Spleen (tissue), 11 donors: ENCODE measurements at regions not wholly inside any gene's neighbourhood (a gene's known extent, or its start where the extent isn't known, plus 50 kb on each side); places are given as distances from the start of the nearest gene placed in this dataset.
A peak's percentile ranks its signal among the peaks of the same experiment; 100 is the strongest.

Experiments used
- DNase-seq: peaks from one replicate; pipeline ENCODE4 v3.0.0-alpha.2; 2020
- H3K27ac ChIP-seq, 8 donors: fragments of 200-600 bp; sonication (generic) in 7 of 8; 1 replicate in 4 of 8; 2 replicates in 4 of 8; pipeline versions ENCODE4 v1.5.0 to v1.8.0; 2016 to 2021; ENCODE audit warnings: inconsistent platforms in 4 of 8, mild to moderate bottlenecking in 4 of 8, moderate library complexity in 1 of 8
- H3K27me3 ChIP-seq, 7 donors: fragments of 200-600 bp; sonication (generic) in 6 of 7; replicated peaks in 1 of 7; 1 replicate in 4 of 7; 2 replicates in 3 of 7; pipeline versions ENCODE4 v1.5.0 to v1.8.0; 2016 to 2021; ENCODE audit warnings: inconsistent platforms in 3 of 7, mild to moderate bottlenecking in 1 of 7
- H3K36me3 ChIP-seq, 6 donors: fragments of 200-600 bp; sonication (generic) in 5 of 6; 1 replicate in 4 of 6; 2 replicates in 2 of 6; pipeline versions ENCODE4 v1.5.0 to v1.8.0; 2016 to 2021; ENCODE audit warnings: inconsistent platforms in 2 of 6
- H3K4me1 ChIP-seq, 6 donors: fragments of 200-600 bp; sonication (generic) in 5 of 6; 1 replicate in 3 of 6; 2 replicates in 3 of 6; pipeline versions ENCODE4 v1.5.0 to v1.8.0; 2016 to 2021; ENCODE audit warnings: inconsistent platforms in 3 of 6
- H3K4me3 ChIP-seq, 8 donors: fragments of 200-600 bp; sonication (generic) in 7 of 8; 1 replicate in 4 of 8; 2 replicates in 4 of 8; pipeline versions ENCODE4 v1.5.0 to v1.8.0; 2016 to 2021; ENCODE audit warnings: inconsistent platforms in 4 of 8, mild to moderate bottlenecking in 4 of 8, moderate library complexity in 2 of 8
- H3K9me3 ChIP-seq, 8 donors: fragments of 200-600 bp; sonication (generic) in 7 of 8; 1 replicate in 4 of 8; 2 replicates in 4 of 8; pipeline versions ENCODE4 v1.5.0 to v1.8.0; 2016 to 2021; ENCODE audit warnings: inconsistent platforms in 4 of 8
- CTCF ChIP-seq, 11 experiments: fragments of 200-600 bp in 7 of 11; fragments of 450-650 bp in 4 of 11; sonication (generic) in 4 of 11; IDR thresholded peaks in 8 of 11; conservative IDR thresholded peaks in 3 of 11; 1 replicate in 7 of 11; 2 replicates in 4 of 11; pipeline versions ENCODE4 v1.4.0 to v1.8.0; 2016 to 2021; ENCODE audit warnings: antibody characterized with exemption in 11 of 11, inconsistent platforms in 4 of 11, mild to moderate bottlenecking in 1 of 11
- POLR2A ChIP-seq, 3 donors: fragments of 450-650 bp; IDR thresholded peaks; one replicate each; pipeline ENCODE4 v1.5.1; 2017; ENCODE audit warnings: antibody characterized with exemption in 3 of 3, mild to moderate bottlenecking in 1 of 3
- POLR2AphosphoS5 ChIP-seq, 3 donors: sonication (generic); formaldehyde crosslinking; IDR thresholded peaks; one replicate each; pipeline ENCODE4 v1.5.1; 2017; ENCODE audit warnings: antibody characterized with exemption in 3 of 3
- WGBS, 5 donors: extraction: QIAGEN DNeasy Blood & Tissue Kit in 3 of 5; methylation state at CpG; one replicate each; pipeline versions ENCODE4 v1.1.5 to v1.1.7; 2013 to 2018; 5-methylcytosine and 5-hydroxymethylcytosine counted together
- intact Hi-C: fragments of 100-400 bp; cut with DNase I; formaldehyde crosslinking; loops from one replicate; pipeline ENCODE4 v1.15.0; 2023; ENCODE audit warnings: low total_unique reads
- donor health status: healthy with polysubstance abuse.
- donor health status: DM: no; HTN: no; CAD: no; lungs with moderate emphysema.
- donor health status: DM: no; HTN: no; CAD: no.
- donor health status: Bipolar disorder and iron deficiency.
- donor health status: healthy.
- donor health status: DM: no; HTN: no; CAD: no.
- donor health status: DM: yes; HTN: yes; CAD: no.

- no peaks in the 10 kb centered on the region for H3K27me3 ChIP-seq
- WGBS, 5 donors = 24 to 44% (median 29%) methylated on average over 3 of the region's 3 CpGs
- H3K4me1 ChIP-seq = peaks cover 0 to 7% (median 2%) of the 10 kb centered on the region in 6 donors
- TF ChIP-seq CTCF (IDR thresholded peaks at IDR 0.05 in 8 of 11, conservative IDR thresholded peaks at IDR 0.05 in 3 of 11) (no peak), POLR2AphosphoS5 (IDR thresholded peaks at IDR 0.05) (no peak), POLR2A (IDR thresholded peaks at IDR 0.05) (no peak)
- no peak for DNase-seq
- H3K36me3 ChIP-seq = no peaks in the 10 kb centered on the region
- intact Hi-C loops = no loop called here
- H3K27ac ChIP-seq = peak overlapping the region in 1 of 8 donors; percentile 40
- peaks cover 0 to 7% (median 0%) of the 10 kb centered on the region in 8 donors for H3K9me3 ChIP-seq
- H3K4me3 ChIP-seq = no peak overlapping the region
These were observed 107.2 kb upstream of the FAM180A start for GRCh38 chr7:135855846-135856245.

GRCh38 chr7:135853499-135853898 is 104.9 kb upstream of the FAM180A start:
- no peaks in the 10 kb centered on the region for H3K36me3 ChIP-seq
- no peak overlapping the region for H3K4me3 ChIP-seq
- no peak for DNase-seq
- peaks cover 0 to 11% (median 0%) of the 10 kb centered on the region in 8 donors for H3K9me3 ChIP-seq
- no peak overlapping the region for H3K27ac ChIP-seq
- peaks cover 0 to 7% (median 2%) of the 10 kb centered on the region in 6 donors for H3K4me1 ChIP-seq
- no peaks in the 10 kb centered on the region for H3K27me3 ChIP-seq
- TF ChIP-seq POLR2AphosphoS5 (IDR thresholded peaks at IDR 0.05) (no peak), POLR2A (IDR thresholded peaks at IDR 0.05) (no peak)
- intact Hi-C loops = no loop called here
- 78 to 92% (median 84%) methylated on average over 2 of the region's 2 CpGs for WGBS, 5 donors

DNA sequence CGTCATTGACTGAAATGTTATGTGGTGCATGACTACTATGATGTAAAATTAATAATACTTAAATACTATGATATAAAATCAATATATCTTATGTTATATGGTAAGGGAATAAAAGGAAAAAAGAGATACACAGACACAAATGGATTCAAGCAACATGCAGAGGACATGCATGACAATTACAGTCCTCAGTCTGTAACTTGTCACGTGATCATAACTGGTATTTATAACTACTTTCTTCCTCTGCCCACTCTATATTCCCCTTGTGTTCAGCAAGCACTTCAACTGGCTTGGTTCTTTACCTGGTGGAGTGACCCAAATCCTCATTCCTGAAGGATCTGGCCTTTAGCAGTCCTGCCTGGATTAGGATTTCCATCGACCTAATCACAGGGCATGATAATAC is 104.4 kb upstream of the FAM180A start:
- TF ChIP-seq POLR2A (IDR thresholded peaks at IDR 0.05) = no peak
- no peak for TF ChIP-seq POLR2AphosphoS5 (IDR thresholded peaks at IDR 0.05)
- TF ChIP-seq CTCF (IDR thresholded peaks at IDR 0.05 in 8 of 11, conservative IDR thresholded peaks at IDR 0.05 in 3 of 11) = no peak
- no peak overlapping the region for H3K4me3 ChIP-seq
- H3K36me3 ChIP-seq = no peaks in the 10 kb centered on the region
- intact Hi-C loops = no loop called here
- WGBS, 5 donors = 84 to 91% (median 89%) methylated on average over 3 of the region's 3 CpGs
- peaks cover 0 to 7% (median 0%) of the 10 kb centered on the region in 8 donors for H3K9me3 ChIP-seq
- H3K27ac ChIP-seq = no peak overlapping the region
- no peaks in the 10 kb centered on the region for H3K27me3 ChIP-seq
- DNase-seq = no peak
- H3K4me1 ChIP-seq = peaks cover 0 to 7% (median 2%) of the 10 kb centered on the region in 6 donors

DNA sequence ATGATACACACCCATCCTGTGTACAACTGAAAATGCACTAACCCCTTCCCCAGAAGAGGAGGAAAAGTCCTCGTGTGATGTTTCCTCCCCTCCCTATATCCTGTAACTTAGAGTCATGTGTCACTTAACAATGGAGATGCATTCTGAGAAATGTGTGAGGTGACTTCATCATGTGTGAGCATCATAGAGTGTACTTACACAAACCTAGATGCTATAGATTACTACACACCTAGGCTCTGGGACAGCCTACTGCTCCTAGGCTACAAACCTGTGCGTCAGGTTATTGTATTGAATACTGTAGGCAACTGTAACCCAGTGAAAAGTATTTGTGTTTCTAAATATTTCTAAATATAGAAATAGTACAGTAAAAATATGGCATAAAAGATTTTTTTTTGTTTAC is 98.6 kb upstream of the FAM180A start:
- WGBS, 5 donors = 73 to 100% (median 84%) methylated on average over 2 of the region's 2 CpGs
- Histone ChIP-seq H3K4me1 (no peaks in the 10 kb centered on the region), H3K27ac (no peak overlapping the region), H3K36me3 (no peaks in the 10 kb centered on the region), H3K27me3 (no peaks in the 10 kb centered on the region), H3K4me3 (no peak overlapping the region), H3K9me3 (peaks cover 0 to 4% (median 0%) of the 10 kb centered on the region in 8 donors)
- no peak for DNase-seq
- intact Hi-C loops = no loop called here
- TF ChIP-seq POLR2AphosphoS5 (IDR thresholded peaks at IDR 0.05) (no peak), CTCF (IDR thresholded peaks at IDR 0.05 in 8 of 11, conservative IDR thresholded peaks at IDR 0.05 in 3 of 11) (no peak), POLR2A (IDR thresholded peaks at IDR 0.05) (no peak)

GRCh38 chr7:135846339-135846738 is 97.7 kb upstream of the FAM180A start:
- no peak for DNase-seq
- WGBS, 5 donors = 90 to 96% (median 93%) methylated on average over 5 of the region's 5 CpGs
- no peaks in the 10 kb centered on the region for H3K36me3 ChIP-seq
- no peaks in the 10 kb centered on the region for H3K4me1 ChIP-seq
- intact Hi-C loops = no loop called here
- H3K27me3 ChIP-seq = no peaks in the 10 kb centered on the region
- H3K27ac ChIP-seq = no peak overlapping the region
- no peak overlapping the region for H3K4me3 ChIP-seq
- H3K9me3 ChIP-seq = peaks cover 0 to 4% (median 0%) of the 10 kb centered on the region in 8 donors
- TF ChIP-seq CTCF (IDR thresholded peaks at IDR 0.05 in 8 of 11, conservative IDR thresholded peaks at IDR 0.05 in 3 of 11) = no peak
- no peak for TF ChIP-seq POLR2A (IDR thresholded peaks at IDR 0.05)
- TF ChIP-seq POLR2AphosphoS5 (IDR thresholded peaks at IDR 0.05) = no peak
